Liver (tissue), 3 donors: ENCODE measurements at regions not wholly inside any gene's neighbourhood (a gene's known extent, or its start where the extent isn't known, plus 50 kb on each side); places are given as distances from the start of the nearest gene placed in this dataset.

Source experiments
- EGR1 ChIP-seq, 2 donors: IDR thresholded peaks; 2 replicates each; pipeline ENCODE4 v1.6.1; 2016 to 2018; ENCODE audit warnings: antibody characterized with exemption in 2 of 2, low read depth in 2 of 2
- FOXA1 ChIP-seq: IDR thresholded peaks from 2 replicates; pipeline ENCODE4 v1.6.1; 2016; ENCODE audit warnings: antibody characterized with exemption
- HNF4A ChIP-seq, 2 donors: conservative IDR thresholded peaks; 2 replicates each; pipeline ENCODE4 v1.6.1; 2016; ENCODE audit warnings: antibody characterized with exemption in 2 of 2, mild to moderate bottlenecking in 2 of 2
- RXRA ChIP-seq, 2 donors: IDR thresholded peaks; 2 replicates each; pipeline ENCODE4 v1.6.1; 2017 to 2018; ENCODE audit warnings: antibody characterized with exemption in 2 of 2, mild to moderate bottlenecking in 1 of 2
- TAF1 ChIP-seq: conservative IDR thresholded peaks from 2 replicates; pipeline ENCODE4 v1.6.1; 2016; ENCODE audit warnings: antibody characterized with exemption, mild to moderate bottlenecking
- YY1 ChIP-seq: IDR thresholded peaks from 2 replicates; pipeline ENCODE4 v1.6.1; 2016; ENCODE audit warnings: antibody characterized with exemption, mild to moderate bottlenecking
- TF ChIP-seq, protein P1 (sequence below): fragments of 150-350 bp; IDR thresholded peaks from 2 replicates; pipeline ENCODE4 v1.5.1; 2017; ENCODE audit warnings: improper control_type of control experiment, low read depth, low read length; ENCODE audit not compliant: missing input control
- TF ChIP-seq, protein P2 (sequence below): IDR thresholded peaks from 2 replicates; pipeline ENCODE4 v1.6.1; 2016; ENCODE audit warnings: antibody characterized with exemption, mild to moderate bottlenecking
- TF ChIP-seq, protein P3 (sequence below): IDR thresholded peaks from 2 replicates; pipeline ENCODE4 v1.6.1; 2016; ENCODE audit warnings: antibody characterized with exemption
- donor health status: healthy.
- donor health status: healthy.

DNA sequence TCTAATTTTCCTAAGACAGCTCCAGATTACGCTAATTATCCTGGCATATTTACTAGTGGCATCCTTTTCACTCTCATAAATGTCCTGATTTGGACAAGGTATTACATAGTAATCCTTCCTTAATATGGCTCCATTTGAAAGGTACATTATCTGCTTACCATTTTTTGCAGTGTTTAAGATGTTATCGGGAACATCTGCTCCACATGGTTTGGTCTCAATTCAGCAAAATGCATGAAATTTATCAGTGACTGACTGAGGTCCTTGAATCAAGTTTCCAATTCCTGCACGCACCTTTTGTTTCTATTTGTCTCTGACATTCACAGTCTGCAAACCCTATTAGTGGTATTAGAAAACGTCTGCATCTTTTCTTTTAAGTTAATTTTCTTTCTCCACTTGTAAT is 384.1 kb upstream of the KIAA1217 start:
- TF ChIP-seq, protein P1, sequence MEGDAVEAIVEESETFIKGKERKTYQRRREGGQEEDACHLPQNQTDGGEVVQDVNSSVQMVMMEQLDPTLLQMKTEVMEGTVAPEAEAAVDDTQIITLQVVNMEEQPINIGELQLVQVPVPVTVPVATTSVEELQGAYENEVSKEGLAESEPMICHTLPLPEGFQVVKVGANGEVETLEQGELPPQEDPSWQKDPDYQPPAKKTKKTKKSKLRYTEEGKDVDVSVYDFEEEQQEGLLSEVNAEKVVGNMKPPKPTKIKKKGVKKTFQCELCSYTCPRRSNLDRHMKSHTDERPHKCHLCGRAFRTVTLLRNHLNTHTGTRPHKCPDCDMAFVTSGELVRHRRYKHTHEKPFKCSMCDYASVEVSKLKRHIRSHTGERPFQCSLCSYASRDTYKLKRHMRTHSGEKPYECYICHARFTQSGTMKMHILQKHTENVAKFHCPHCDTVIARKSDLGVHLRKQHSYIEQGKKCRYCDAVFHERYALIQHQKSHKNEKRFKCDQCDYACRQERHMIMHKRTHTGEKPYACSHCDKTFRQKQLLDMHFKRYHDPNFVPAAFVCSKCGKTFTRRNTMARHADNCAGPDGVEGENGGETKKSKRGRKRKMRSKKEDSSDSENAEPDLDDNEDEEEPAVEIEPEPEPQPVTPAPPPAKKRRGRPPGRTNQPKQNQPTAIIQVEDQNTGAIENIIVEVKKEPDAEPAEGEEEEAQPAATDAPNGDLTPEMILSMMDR: no peak
- no peak for TF ChIP-seq YY1
- no peak for TF ChIP-seq TAF1
- no peak for TF ChIP-seq EGR1 (IDR thresholded peaks at IDR 0.05; ENCODE audit: low read depth in 2 of 2)
- TF ChIP-seq, protein P2, sequence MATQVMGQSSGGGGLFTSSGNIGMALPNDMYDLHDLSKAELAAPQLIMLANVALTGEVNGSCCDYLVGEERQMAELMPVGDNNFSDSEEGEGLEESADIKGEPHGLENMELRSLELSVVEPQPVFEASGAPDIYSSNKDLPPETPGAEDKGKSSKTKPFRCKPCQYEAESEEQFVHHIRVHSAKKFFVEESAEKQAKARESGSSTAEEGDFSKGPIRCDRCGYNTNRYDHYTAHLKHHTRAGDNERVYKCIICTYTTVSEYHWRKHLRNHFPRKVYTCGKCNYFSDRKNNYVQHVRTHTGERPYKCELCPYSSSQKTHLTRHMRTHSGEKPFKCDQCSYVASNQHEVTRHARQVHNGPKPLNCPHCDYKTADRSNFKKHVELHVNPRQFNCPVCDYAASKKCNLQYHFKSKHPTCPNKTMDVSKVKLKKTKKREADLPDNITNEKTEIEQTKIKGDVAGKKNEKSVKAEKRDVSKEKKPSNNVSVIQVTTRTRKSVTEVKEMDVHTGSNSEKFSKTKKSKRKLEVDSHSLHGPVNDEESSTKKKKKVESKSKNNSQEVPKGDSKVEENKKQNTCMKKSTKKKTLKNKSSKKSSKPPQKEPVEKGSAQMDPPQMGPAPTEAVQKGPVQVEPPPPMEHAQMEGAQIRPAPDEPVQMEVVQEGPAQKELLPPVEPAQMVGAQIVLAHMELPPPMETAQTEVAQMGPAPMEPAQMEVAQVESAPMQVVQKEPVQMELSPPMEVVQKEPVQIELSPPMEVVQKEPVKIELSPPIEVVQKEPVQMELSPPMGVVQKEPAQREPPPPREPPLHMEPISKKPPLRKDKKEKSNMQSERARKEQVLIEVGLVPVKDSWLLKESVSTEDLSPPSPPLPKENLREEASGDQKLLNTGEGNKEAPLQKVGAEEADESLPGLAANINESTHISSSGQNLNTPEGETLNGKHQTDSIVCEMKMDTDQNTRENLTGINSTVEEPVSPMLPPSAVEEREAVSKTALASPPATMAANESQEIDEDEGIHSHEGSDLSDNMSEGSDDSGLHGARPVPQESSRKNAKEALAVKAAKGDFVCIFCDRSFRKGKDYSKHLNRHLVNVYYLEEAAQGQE: no peak
- TF ChIP-seq HNF4A (conservative IDR thresholded peaks at IDR 0.05): no peak
- TF ChIP-seq, protein P3, sequence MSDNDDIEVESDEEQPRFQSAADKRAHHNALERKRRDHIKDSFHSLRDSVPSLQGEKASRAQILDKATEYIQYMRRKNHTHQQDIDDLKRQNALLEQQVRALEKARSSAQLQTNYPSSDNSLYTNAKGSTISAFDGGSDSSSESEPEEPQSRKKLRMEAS: no peak
- no peak for TF ChIP-seq FOXA1
- no peak for TF ChIP-seq RXRA (IDR thresholded peaks at IDR 0.05)
